Erythroblast (primary cell): ENCODE measurements at regions not wholly inside any gene's neighbourhood (a gene's known extent, or its start where the extent isn't known, plus 50 kb on each side); places are given as distances from the start of the nearest gene placed in this dataset.

ENCODE experiments used
- DNase-seq, 2 experiments: peaks; one replicate each; lab custom pipeline; 2025; lab: John Stamatoyannopoulos, UW
- GATA1 ChIP-seq: IDR thresholded peaks from 2 replicates; pipeline ENCODE4 v1.6.1; 2011; ENCODE audit warnings: low read depth, mild to moderate bottlenecking, control low read depth, low read length, moderate library complexity
- POLR2A ChIP-seq: IDR thresholded peaks from 2 replicates; pipeline ENCODE4 v1.6.1; 2011; ENCODE audit warnings: mild to moderate bottlenecking, low read length

- DNase-seq: no peak
- TF ChIP-seq GATA1 (no peak), POLR2A (no peak)
Measured at GRCh38 chr13:79090552-79091124, 315.4 kb downstream of the RBM26 start.

GRCh38 chr13:79084802-79085424 lies 321.1 kb downstream of the RBM26 start:
- no peak for TF ChIP-seq GATA1
- DNase-seq: no peak

- TF ChIP-seq POLR2A: no peak
- no peak for TF ChIP-seq GATA1
Measured at GRCh38 chr13:79081942-79082341, 324.1 kb downstream of the RBM26 start.

GRCh38 chr13:79079351-79079839 lies 326.7 kb downstream of the RBM26 start:
- TF ChIP-seq POLR2A (no peak), GATA1 (no peak)
- DNase-seq: no peak

More at GRCh38 chr13:79081942-79082341, 324.1 kb downstream of the RBM26 start:
- no peak for DNase-seq

- no peak for DNase-seq
- TF ChIP-seq POLR2A (no peak), GATA1 (no peak)
Measured at GRCh38 chr13:79075703-79076102, 330.4 kb downstream of the RBM26 start.

- no peak for DNase-seq
- TF ChIP-seq POLR2A (no peak), GATA1 (no peak)
Measured at GRCh38 chr13:79070343-79070974, 335.6 kb downstream of the RBM26 start.

GRCh38 chr13:79062291-79062690 lies 343.8 kb downstream of the RBM26 start:
- TF ChIP-seq POLR2A (no peak), GATA1 (no peak)
- no peak for DNase-seq

- no peak for DNase-seq
- no peak for TF ChIP-seq POLR2A
- no peak for TF ChIP-seq GATA1
Measured at GRCh38 chr13:79060216-79060615, 345.8 kb downstream of the RBM26 start.

- TF ChIP-seq POLR2A (no peak), GATA1 (no peak)
- DNase-seq: no peak
Measured at GRCh38 chr13:79056706-79057105, 349.3 kb downstream of the RBM26 start.

GRCh38 chr13:79051472-79051871 lies 354.6 kb downstream of the RBM26 start:
- DNase-seq: no peak
- TF ChIP-seq GATA1: no peak
- no peak for TF ChIP-seq POLR2A

- TF ChIP-seq POLR2A: no peak
- no peak for TF ChIP-seq GATA1
- DNase-seq: no peak
Measured at GRCh38 chr13:79044415-79044814, 361.6 kb downstream of the RBM26 start.

- no peak for DNase-seq
- TF ChIP-seq POLR2A (no peak), GATA1 (no peak)
Measured at GRCh38 chr13:79043208-79043607, 362.8 kb downstream of the RBM26 start.

- no peak for TF ChIP-seq POLR2A
- TF ChIP-seq GATA1: no peak
- no peak for DNase-seq
Measured at GRCh38 chr13:79037197-79037596, 368.9 kb downstream of the RBM26 start.

- no peak for DNase-seq
- TF ChIP-seq POLR2A (no peak), GATA1 (no peak)
Measured at GRCh38 chr13:79034341-79034740, 371.7 kb downstream of the RBM26 start.
